OCI-LY1 (cell line): ENCODE measurements at regions not wholly inside any gene's neighbourhood (a gene's known extent, or its start where the extent isn't known, plus 50 kb on each side); places are given as distances from the start of the nearest gene placed in this dataset.

Experiments used
- CTCF ChIP-seq: fragments of 200-600 bp; sonication (generic), shearing (Covaris generic); IDR thresholded peaks from 2 replicates; pipeline ENCODE4 v1.5.1; 2017; ENCODE audit warnings: mild to moderate bottlenecking, antibody characterized with exemption, low read length, moderate library complexity, mixed read lengths
- EZH2 ChIP-seq: fragments of 200-600 bp; sonication (generic), shearing (Covaris generic); IDR thresholded peaks from 2 replicates; pipeline ENCODE4 v1.8.0; 2017; ENCODE audit warnings: borderline replicate concordance, mixed run types, mild to moderate bottlenecking, antibody characterized with exemption, low read length, moderate library complexity, mixed read lengths

- TF ChIP-seq CTCF (no peak), EZH2 (no peak)
Observed at GRCh38 chr4:149881744-149882143, 66.1 kb upstream of the IQCM start.
